Panc1 (cell line): ENCODE measurements at regions not wholly inside any gene's neighbourhood (a gene's known extent, or its start where the extent isn't known, plus 50 kb on each side); places are given as distances from the start of the nearest gene placed in this dataset.
A peak's percentile ranks its signal among the peaks of the same experiment; 100 is the strongest.

Experiments
- ATAC-seq: fragments of 200-7000 bp; cut with Tn5 transposase; 2 replicates; pipeline ENCODE4 v1.9.1; 2020; ENCODE audit warnings: mild to moderate bottlenecking, moderate library complexity
- BruUV-seq: library from RNA; stranded (reverse); fragments of 400-500 nt; replicated peaks from 2 replicates; lab custom pipeline; 2021; lab: Mats Ljungman, UMichigan
- CTCF ChIA-PET: fragments of 300-600 bp; sonication (Branson Sonifier 250); formaldehyde crosslinking; loops from one replicate; lab custom pipeline; 2022; ENCODE audit warnings: antibody characterized with exemption; lab: Charles Lee
- POLR2A ChIA-PET: fragments of 300-600 bp; sonication (Branson Sonifier 250); formaldehyde crosslinking; loops from one replicate; lab custom pipeline; 2022; ENCODE audit warnings: antibody characterized with exemption; lab: Charles Lee
- DNase-seq: peaks from one replicate; pipeline ENCODE4 v3.0.0-alpha.2; 2010; ENCODE audit warnings: low read depth, low spot score
- H3K27ac ChIP-seq: 2 replicates; pipeline ENCODE4 v1.5.1; 2011; ENCODE audit warnings: mild to moderate bottlenecking, low read length, inconsistent platforms
- H3K27me3 ChIP-seq: fragments of 200-500 bp; sonication (Bioruptor generic); 2 replicates; pipeline ENCODE4 v1.6.0; 2014; ENCODE audit warnings: low read length, inconsistent platforms; ENCODE audit not compliant: control insufficient read depth, insufficient read depth
- H3K36me3 ChIP-seq: fragments of 200-500 bp; sonication (Bioruptor generic); 2 replicates; pipeline ENCODE4 v1.5.1; 2014; ENCODE audit warnings: inconsistent platforms, mild to moderate bottlenecking, low read length, moderate library complexity; ENCODE audit not compliant: control insufficient read depth, insufficient read depth
- H3K4me1 ChIP-seq: 2 replicates; pipeline ENCODE4 v1.5.1; 2011; ENCODE audit warnings: inconsistent platforms, mild to moderate bottlenecking, low read length, moderate library complexity; ENCODE audit not compliant: control insufficient read depth, insufficient read depth
- H3K4me3 ChIP-seq, 2 experiments: 2 replicates each; pipeline ENCODE4 v1.5.1; 2011 to 2012; ENCODE audit warnings: low read depth in 2 of 2, low read length in 2 of 2, mild to moderate bottlenecking in 2 of 2, inconsistent platforms in 1 of 2, moderate library complexity in 1 of 2
- H3K9me3 ChIP-seq: fragments of 200-500 bp; sonication (Bioruptor generic); 2 replicates; pipeline ENCODE4 v1.5.1; 2014; ENCODE audit warnings: low read depth, mild to moderate bottlenecking, inconsistent platforms, low read length, moderate library complexity; ENCODE audit not compliant: control insufficient read depth, insufficient read depth
- POLR2AphosphoS5 ChIP-seq: IDR thresholded peaks from 2 replicates; pipeline ENCODE4 v1.6.1; 2012; ENCODE audit warnings: mild to moderate bottlenecking, low read depth, low read length, moderate library complexity
- SIN3A ChIP-seq: IDR thresholded peaks from 2 replicates; pipeline ENCODE4 v1.6.1; 2012; ENCODE audit warnings: low read depth, mild to moderate bottlenecking, low read length, moderate library complexity, borderline replicate concordance; ENCODE audit not compliant: insufficient read depth
- TCF7L2 ChIP-seq: IDR thresholded peaks from 2 replicates; pipeline ENCODE4 v1.6.1; 2011; ENCODE audit warnings: mild to moderate bottlenecking, low read depth, low read length, inconsistent platforms
- in situ Hi-C: cut with HindIII; loops from 2 replicates; pipeline ENCODE4 v1.10.0; 2016; ENCODE audit warnings: low sequenced_read_pairs, low pct_unique_long_range_greater_than_20kb
- intact Hi-C: fragments of 100-400 bp; cut with micrococcal nuclease; formaldehyde crosslinking; loops from one replicate; pipeline ENCODE4 v1.10.0; 2022; ENCODE audit not compliant: unreplicated experiment
- TF ChIP-seq, protein P1 (sequence below): fragments of 450-650 bp; IDR thresholded peaks from 2 replicates; pipeline ENCODE4 v1.5.1; 2017; ENCODE audit warnings: mild to moderate bottlenecking
- TF ChIP-seq, protein P2 (sequence below), 2 experiments: IDR thresholded peaks; 2 replicates each; pipeline ENCODE4 v1.6.1; 2011 to 2012; ENCODE audit warnings: low read depth in 2 of 2, control low read depth in 1 of 2, low read length in 1 of 2, mild to moderate bottlenecking in 1 of 2, moderate library complexity in 1 of 2; ENCODE audit not compliant: insufficient read depth in 1 of 2

DNA sequence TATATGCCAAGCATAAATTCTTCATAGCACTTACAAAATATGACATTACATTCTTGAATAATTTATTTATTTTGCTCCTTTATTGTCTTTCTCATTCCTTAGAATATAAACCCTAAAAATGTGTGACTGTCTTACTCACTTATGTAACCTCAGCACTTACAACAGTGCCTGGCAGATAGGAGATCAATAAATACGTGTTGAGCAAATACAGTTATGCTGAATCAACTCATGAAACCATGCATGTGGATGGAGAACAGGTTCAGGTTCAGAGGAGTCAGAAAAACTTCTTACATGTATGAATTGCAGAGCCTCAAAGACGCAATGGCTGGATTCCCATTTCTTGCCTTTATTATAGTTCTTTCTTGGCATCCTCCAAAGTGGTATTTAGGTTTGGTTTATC is 659.4 kb upstream of the CHAC2 start:
- intact Hi-C loops = no loop called here
- no peaks in the 10 kb centered on the region for H3K4me1 ChIP-seq
- in situ Hi-C loops = no loop called here
- no peaks in the 10 kb centered on the region for H3K27me3 ChIP-seq
- DNase-seq (no peak), ATAC-seq (no peak)
- BruUV-seq = no TSS peak
- H3K9me3 ChIP-seq = no peaks in the 10 kb centered on the region
- no peak overlapping the region for H3K27ac ChIP-seq
- CTCF ChIA-PET = no interaction called here
- H3K4me3 ChIP-seq = no peak overlapping the region
- POLR2A ChIA-PET = no interaction called here
- no peaks in the 10 kb centered on the region for H3K36me3 ChIP-seq
- no peak for TF ChIP-seq SIN3A
- TF ChIP-seq, protein P1, sequence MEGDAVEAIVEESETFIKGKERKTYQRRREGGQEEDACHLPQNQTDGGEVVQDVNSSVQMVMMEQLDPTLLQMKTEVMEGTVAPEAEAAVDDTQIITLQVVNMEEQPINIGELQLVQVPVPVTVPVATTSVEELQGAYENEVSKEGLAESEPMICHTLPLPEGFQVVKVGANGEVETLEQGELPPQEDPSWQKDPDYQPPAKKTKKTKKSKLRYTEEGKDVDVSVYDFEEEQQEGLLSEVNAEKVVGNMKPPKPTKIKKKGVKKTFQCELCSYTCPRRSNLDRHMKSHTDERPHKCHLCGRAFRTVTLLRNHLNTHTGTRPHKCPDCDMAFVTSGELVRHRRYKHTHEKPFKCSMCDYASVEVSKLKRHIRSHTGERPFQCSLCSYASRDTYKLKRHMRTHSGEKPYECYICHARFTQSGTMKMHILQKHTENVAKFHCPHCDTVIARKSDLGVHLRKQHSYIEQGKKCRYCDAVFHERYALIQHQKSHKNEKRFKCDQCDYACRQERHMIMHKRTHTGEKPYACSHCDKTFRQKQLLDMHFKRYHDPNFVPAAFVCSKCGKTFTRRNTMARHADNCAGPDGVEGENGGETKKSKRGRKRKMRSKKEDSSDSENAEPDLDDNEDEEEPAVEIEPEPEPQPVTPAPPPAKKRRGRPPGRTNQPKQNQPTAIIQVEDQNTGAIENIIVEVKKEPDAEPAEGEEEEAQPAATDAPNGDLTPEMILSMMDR = no peak
- TF ChIP-seq POLR2AphosphoS5 = no peak
- no peak for TF ChIP-seq TCF7L2
- TF ChIP-seq, protein P2, sequence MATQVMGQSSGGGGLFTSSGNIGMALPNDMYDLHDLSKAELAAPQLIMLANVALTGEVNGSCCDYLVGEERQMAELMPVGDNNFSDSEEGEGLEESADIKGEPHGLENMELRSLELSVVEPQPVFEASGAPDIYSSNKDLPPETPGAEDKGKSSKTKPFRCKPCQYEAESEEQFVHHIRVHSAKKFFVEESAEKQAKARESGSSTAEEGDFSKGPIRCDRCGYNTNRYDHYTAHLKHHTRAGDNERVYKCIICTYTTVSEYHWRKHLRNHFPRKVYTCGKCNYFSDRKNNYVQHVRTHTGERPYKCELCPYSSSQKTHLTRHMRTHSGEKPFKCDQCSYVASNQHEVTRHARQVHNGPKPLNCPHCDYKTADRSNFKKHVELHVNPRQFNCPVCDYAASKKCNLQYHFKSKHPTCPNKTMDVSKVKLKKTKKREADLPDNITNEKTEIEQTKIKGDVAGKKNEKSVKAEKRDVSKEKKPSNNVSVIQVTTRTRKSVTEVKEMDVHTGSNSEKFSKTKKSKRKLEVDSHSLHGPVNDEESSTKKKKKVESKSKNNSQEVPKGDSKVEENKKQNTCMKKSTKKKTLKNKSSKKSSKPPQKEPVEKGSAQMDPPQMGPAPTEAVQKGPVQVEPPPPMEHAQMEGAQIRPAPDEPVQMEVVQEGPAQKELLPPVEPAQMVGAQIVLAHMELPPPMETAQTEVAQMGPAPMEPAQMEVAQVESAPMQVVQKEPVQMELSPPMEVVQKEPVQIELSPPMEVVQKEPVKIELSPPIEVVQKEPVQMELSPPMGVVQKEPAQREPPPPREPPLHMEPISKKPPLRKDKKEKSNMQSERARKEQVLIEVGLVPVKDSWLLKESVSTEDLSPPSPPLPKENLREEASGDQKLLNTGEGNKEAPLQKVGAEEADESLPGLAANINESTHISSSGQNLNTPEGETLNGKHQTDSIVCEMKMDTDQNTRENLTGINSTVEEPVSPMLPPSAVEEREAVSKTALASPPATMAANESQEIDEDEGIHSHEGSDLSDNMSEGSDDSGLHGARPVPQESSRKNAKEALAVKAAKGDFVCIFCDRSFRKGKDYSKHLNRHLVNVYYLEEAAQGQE (IDR thresholded peaks at IDR 0.05; ENCODE audit: insufficient read depth in 1 of 2, low read depth in 2 of 2, low read length in 1 of 2) = no peak

DNA sequence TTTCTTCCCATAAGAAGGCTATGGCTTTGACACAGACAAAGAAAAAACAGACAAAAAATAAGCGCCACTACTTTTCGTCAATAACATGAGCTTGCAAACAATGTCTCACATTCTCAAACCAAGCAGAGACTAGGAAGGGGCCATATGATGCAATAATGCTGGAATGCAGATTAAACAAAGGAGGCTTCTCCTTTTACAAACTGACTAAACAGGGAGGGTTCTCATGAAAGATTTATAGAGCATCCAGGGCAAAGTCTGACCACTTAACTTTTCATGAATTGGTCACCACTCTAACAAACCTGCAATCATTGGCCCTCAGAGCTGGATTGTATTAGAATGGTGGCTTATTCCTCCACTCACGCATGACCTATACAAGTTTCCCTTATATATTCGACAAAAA is 663.3 kb upstream of the CHAC2 start:
- intact Hi-C loops = no loop called here

More for the DNA sequence above, 663.3 kb upstream of the CHAC2 start:
- no peaks in the 10 kb centered on the region for H3K36me3 ChIP-seq
- peak; percentile 4 for DNase-seq
- H3K4me3 ChIP-seq = no peak overlapping the region
- H3K4me1 ChIP-seq = no peaks in the 10 kb centered on the region
- POLR2A ChIA-PET = no interaction called here
- no peak for ATAC-seq
- H3K9me3 ChIP-seq = no peaks in the 10 kb centered on the region
- TF ChIP-seq SIN3A (no peak), POLR2AphosphoS5 (no peak), TCF7L2 (no peak)
- TF ChIP-seq, protein P1 = no peak
- TF ChIP-seq, protein P2 (IDR thresholded peaks at IDR 0.05; ENCODE audit: insufficient read depth in 1 of 2, low read depth in 2 of 2, low read length in 1 of 2) = no peak
- no peaks in the 10 kb centered on the region for H3K27me3 ChIP-seq
- in situ Hi-C loops = no loop called here
- no TSS peak for BruUV-seq
- CTCF ChIA-PET = no interaction called here
- H3K27ac ChIP-seq = no peak overlapping the region
